Panc1 (cell line): ENCODE measurements at regions not wholly inside any gene's neighbourhood (a gene's known extent, or its start where the extent isn't known, plus 50 kb on each side); places are given as distances from the start of the nearest gene placed in this dataset.
A peak's percentile ranks its signal among the peaks of the same experiment; 100 is the strongest.
"Not testable (repeated sequence)": the region's sequence is repeated elsewhere in the genome, so short reads cannot be mapped to it uniquely, and the experiment has no call there.

Experiments
- ATAC-seq: fragments of 200-7000 bp; cut with Tn5 transposase; 2 replicates; pipeline ENCODE4 v1.9.1; 2020; ENCODE audit warnings: mild to moderate bottlenecking, moderate library complexity
- BruUV-seq: library from RNA; stranded (reverse); fragments of 400-500 nt; replicated peaks from 2 replicates; lab custom pipeline; 2021; lab: Mats Ljungman, UMichigan
- CTCF ChIA-PET: fragments of 300-600 bp; sonication (Branson Sonifier 250); formaldehyde crosslinking; loops from one replicate; lab custom pipeline; 2022; ENCODE audit warnings: antibody characterized with exemption; lab: Charles Lee
- POLR2A ChIA-PET: fragments of 300-600 bp; sonication (Branson Sonifier 250); formaldehyde crosslinking; loops from one replicate; lab custom pipeline; 2022; ENCODE audit warnings: antibody characterized with exemption; lab: Charles Lee
- DNase-seq: peaks from one replicate; pipeline ENCODE4 v3.0.0-alpha.2; 2010; ENCODE audit warnings: low read depth, low spot score
- H3K27ac ChIP-seq: 2 replicates; pipeline ENCODE4 v1.5.1; 2011; ENCODE audit warnings: mild to moderate bottlenecking, low read length, inconsistent platforms
- H3K27me3 ChIP-seq: fragments of 200-500 bp; sonication (Bioruptor generic); 2 replicates; pipeline ENCODE4 v1.6.0; 2014; ENCODE audit warnings: low read length, inconsistent platforms; ENCODE audit not compliant: control insufficient read depth, insufficient read depth
- H3K36me3 ChIP-seq: fragments of 200-500 bp; sonication (Bioruptor generic); 2 replicates; pipeline ENCODE4 v1.5.1; 2014; ENCODE audit warnings: inconsistent platforms, mild to moderate bottlenecking, low read length, moderate library complexity; ENCODE audit not compliant: control insufficient read depth, insufficient read depth
- H3K4me1 ChIP-seq: 2 replicates; pipeline ENCODE4 v1.5.1; 2011; ENCODE audit warnings: inconsistent platforms, mild to moderate bottlenecking, low read length, moderate library complexity; ENCODE audit not compliant: control insufficient read depth, insufficient read depth
- H3K4me3 ChIP-seq, 2 experiments: 2 replicates each; pipeline ENCODE4 v1.5.1; 2011 to 2012; ENCODE audit warnings: low read depth in 2 of 2, low read length in 2 of 2, mild to moderate bottlenecking in 2 of 2, inconsistent platforms in 1 of 2, moderate library complexity in 1 of 2
- H3K9me3 ChIP-seq: fragments of 200-500 bp; sonication (Bioruptor generic); 2 replicates; pipeline ENCODE4 v1.5.1; 2014; ENCODE audit warnings: low read depth, mild to moderate bottlenecking, inconsistent platforms, low read length, moderate library complexity; ENCODE audit not compliant: control insufficient read depth, insufficient read depth
- CTCF ChIP-seq: fragments of 450-650 bp; IDR thresholded peaks from 2 replicates; pipeline ENCODE4 v1.5.1; 2017; ENCODE audit warnings: mild to moderate bottlenecking
- POLR2AphosphoS5 ChIP-seq: IDR thresholded peaks from 2 replicates; pipeline ENCODE4 v1.6.1; 2012; ENCODE audit warnings: mild to moderate bottlenecking, low read depth, low read length, moderate library complexity
- REST ChIP-seq, 2 experiments: IDR thresholded peaks; 2 replicates each; pipeline ENCODE4 v1.6.1; 2011 to 2012; ENCODE audit warnings: low read depth in 2 of 2, control low read depth in 1 of 2, low read length in 1 of 2, mild to moderate bottlenecking in 1 of 2, moderate library complexity in 1 of 2; ENCODE audit not compliant: insufficient read depth in 1 of 2
- SIN3A ChIP-seq: IDR thresholded peaks from 2 replicates; pipeline ENCODE4 v1.6.1; 2012; ENCODE audit warnings: low read depth, mild to moderate bottlenecking, low read length, moderate library complexity, borderline replicate concordance; ENCODE audit not compliant: insufficient read depth
- TCF7L2 ChIP-seq: IDR thresholded peaks from 2 replicates; pipeline ENCODE4 v1.6.1; 2011; ENCODE audit warnings: mild to moderate bottlenecking, low read depth, low read length, inconsistent platforms
- in situ Hi-C: cut with HindIII; loops from 2 replicates; pipeline ENCODE4 v1.10.0; 2016; ENCODE audit warnings: low sequenced_read_pairs, low pct_unique_long_range_greater_than_20kb
- intact Hi-C: fragments of 100-400 bp; cut with micrococcal nuclease; formaldehyde crosslinking; loops from one replicate; pipeline ENCODE4 v1.10.0; 2022; ENCODE audit not compliant: unreplicated experiment

DNA sequence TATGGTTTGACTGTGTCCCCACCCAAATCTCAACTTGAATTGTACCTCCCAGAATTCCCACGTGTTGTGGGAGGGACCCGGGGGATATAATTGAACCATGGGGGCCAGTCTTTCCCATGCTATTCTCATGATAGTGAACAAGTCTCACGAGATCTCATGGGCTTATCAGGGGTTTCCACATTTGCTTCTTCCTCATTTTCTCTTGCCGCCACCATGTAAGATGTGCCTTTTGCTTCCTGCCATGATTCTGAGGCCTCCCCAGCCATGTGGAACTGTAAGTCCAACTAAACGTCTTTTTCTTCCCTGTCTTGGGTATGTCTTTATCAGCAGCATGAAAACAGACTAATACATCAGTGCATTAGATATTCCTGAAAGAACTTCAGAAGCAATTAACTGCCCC, 177.7 kb upstream of the PRSS58 start:
- ATAC-seq, intact Hi-C loops, H3K36me3 ChIP-seq, H3K4me1 ChIP-seq, POLR2A ChIA-PET, CTCF ChIA-PET, H3K9me3 ChIP-seq, in situ Hi-C loops, H3K27ac ChIP-seq, H3K27me3 ChIP-seq, H3K4me3 ChIP-seq, DNase-seq, BruUV-seq: not testable (repeated sequence)

DNA sequence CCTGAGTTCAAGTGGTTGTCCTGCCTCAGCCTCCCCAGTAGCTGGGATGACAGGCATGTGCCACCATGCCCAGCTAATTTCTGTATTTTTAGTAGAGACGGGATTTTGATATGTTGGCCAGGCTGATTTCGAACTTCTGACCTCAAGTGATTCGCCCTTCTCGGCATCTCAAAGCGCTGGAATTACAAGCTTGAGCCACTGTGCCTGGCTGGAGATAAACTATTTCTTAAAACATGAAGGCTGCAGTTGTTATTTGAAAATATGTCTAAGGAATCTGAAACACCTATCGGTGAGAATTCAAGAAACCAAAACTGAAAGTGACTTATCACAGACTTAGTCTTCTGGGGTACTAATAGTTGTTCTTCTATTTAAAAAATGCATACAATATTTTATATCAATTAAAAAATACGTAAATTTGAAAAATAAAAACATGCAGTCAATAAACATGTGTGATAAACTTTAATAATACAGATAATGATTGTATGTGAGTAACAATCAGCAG, 176.9 kb upstream of the PRSS58 start:
- Histone ChIP-seq H3K27me3 (no peaks in the 10 kb centered on the region), H3K9me3 (no peaks in the 10 kb centered on the region), H3K27ac (no peak overlapping the region), H3K36me3 (no peaks in the 10 kb centered on the region), H3K4me3 (peak overlapping the region in 1 of 2 experiments; percentile 28; a peak in 2 of 4 replicates), H3K4me1 (no peaks in the 10 kb centered on the region)
- CTCF ChIA-PET, result no interaction called here
- ATAC-seq (no peak), DNase-seq (no peak)
- in situ Hi-C loops, result no loop called here
- intact Hi-C loops, result no loop called here
- POLR2A ChIA-PET, result no interaction called here
- TF ChIP-seq CTCF (no peak), TCF7L2 (no peak), POLR2AphosphoS5 (no peak), REST (IDR thresholded peaks at IDR 0.05; ENCODE audit: insufficient read depth in 1 of 2, low read depth in 2 of 2, low read length in 1 of 2) (no peak), SIN3A (no peak)
- BruUV-seq, result no TSS peak

- H3K4me3 ChIP-seq, H3K27ac ChIP-seq, DNase-seq, H3K27me3 ChIP-seq, intact Hi-C loops, H3K36me3 ChIP-seq, ATAC-seq, H3K4me1 ChIP-seq, POLR2A ChIA-PET, H3K9me3 ChIP-seq, BruUV-seq, CTCF ChIA-PET, in situ Hi-C loops: not testable (repeated sequence)
Measured at GRCh38 chr7:142434133-142434532, 176.3 kb upstream of the PRSS58 start.
